GM23248 (cell line): ENCODE measurements at regions not wholly inside any gene's neighbourhood (a gene's known extent, or its start where the extent isn't known, plus 50 kb on each side); places are given as distances from the start of the nearest gene placed in this dataset.

Experiments
- DNase-seq: peaks from one replicate; pipeline ENCODE4 v3.0.0-alpha.2; 2015
- H2AFZ ChIP-seq: fragments of 200-600 bp; sonication (generic); 2 replicates; pipeline ENCODE4 v1.6.1; 2016; ENCODE audit warnings: antibody characterized with exemption
- H3F3A ChIP-seq: fragments of 200-600 bp; sonication (generic); 2 replicates; pipeline ENCODE4 v1.6.1; 2016; ENCODE audit warnings: mild to moderate bottlenecking, antibody characterized with exemption, mixed run types; ENCODE audit not compliant: insufficient read depth
- H3K27ac ChIP-seq: fragments of 200-600 bp; sonication (generic); 2 replicates; pipeline ENCODE4 v1.5.1; 2016; ENCODE audit warnings: mild to moderate bottlenecking
- H3K27me3 ChIP-seq: fragments of 200-600 bp; sonication (generic); replicated peaks from 2 replicates; pipeline ENCODE4 v1.6.1; 2016; ENCODE audit warnings: mild to moderate bottlenecking; ENCODE audit not compliant: insufficient read depth
- H3K36me3 ChIP-seq: fragments of 200-600 bp; sonication (generic); 2 replicates; pipeline ENCODE4 v1.6.1; 2016; ENCODE audit warnings: low read depth, mild to moderate bottlenecking
- H3K4me1 ChIP-seq: fragments of 200-600 bp; sonication (generic); 2 replicates; pipeline ENCODE4 v1.6.1; 2016; ENCODE audit warnings: mild to moderate bottlenecking; ENCODE audit not compliant: insufficient read depth
- H3K4me2 ChIP-seq: fragments of 200-600 bp; sonication (generic); one replicate; pipeline ENCODE4 v1.6.1; 2016; ENCODE audit warnings: mild to moderate bottlenecking; ENCODE audit not compliant: unreplicated experiment
- H3K4me3 ChIP-seq: fragments of 200-600 bp; sonication (generic); 2 replicates; pipeline ENCODE4 v1.5.1; 2016; ENCODE audit warnings: mild to moderate bottlenecking
- H3K79me2 ChIP-seq: fragments of 200-600 bp; sonication (generic); 2 replicates; pipeline ENCODE4 v1.6.1; 2016; ENCODE audit warnings: mild to moderate bottlenecking; ENCODE audit not compliant: insufficient read depth
- H3K9ac ChIP-seq: fragments of 200-600 bp; sonication (generic); 2 replicates; pipeline ENCODE4 v1.6.1; 2016; ENCODE audit warnings: mild to moderate bottlenecking
- H3K9me2 ChIP-seq: fragments of 200-600 bp; sonication (generic); 2 replicates; pipeline ENCODE4 v1.6.1; 2016; ENCODE audit warnings: mixed run types, mild to moderate bottlenecking, moderate library complexity; ENCODE audit not compliant: insufficient read depth
- H3K9me3 ChIP-seq: fragments of 200-600 bp; sonication (generic); one replicate; pipeline ENCODE4 v1.6.1; 2017; ENCODE audit warnings: low read depth
- H4K20me1 ChIP-seq: fragments of 200-600 bp; sonication (generic); 2 replicates; pipeline ENCODE4 v1.6.0; 2016; ENCODE audit not compliant: insufficient read depth
- EZH2 ChIP-seq: fragments of 200-600 bp; sonication (generic); IDR thresholded peaks from 2 replicates; pipeline ENCODE4 v1.6.1; 2018; ENCODE audit warnings: antibody characterized with exemption, mild to moderate bottlenecking; ENCODE audit not compliant: insufficient read depth, poor library complexity, severe bottlenecking
- EZH2phosphoT487 ChIP-seq: fragments of 200-600 bp; sonication (generic); IDR thresholded peaks from 2 replicates; pipeline ENCODE4 v1.6.1; 2018; ENCODE audit warnings: antibody characterized with exemption, moderate library complexity, mild to moderate bottlenecking, low read depth; ENCODE audit not compliant: insufficient read depth
- WGBS, 2 experiments: methylation state at CpG; one replicate each; pipeline ENCODE4 v1.1.6; 2015 to 2017; ENCODE audit warnings: low lambda C conversion rate in 2 of 2, low coverage in 1 of 2; ENCODE audit errors: missing lambda C conversion rate in 2 of 2; 5-methylcytosine and 5-hydroxymethylcytosine counted together
- in situ Hi-C: fragments of 300-500 bp; cut with MboI; formaldehyde crosslinking; loops from 2 replicates; pipeline ENCODE4 v1.15.0; 2020

- H3K27me3 ChIP-seq = no peaks in the 10 kb centered on the region
- no peak overlapping the region for H3K27ac ChIP-seq
- H3K4me1 ChIP-seq = peaks cover 12% of the 10 kb centered on the region
- H3K9me2 ChIP-seq = no peaks in the 10 kb centered on the region
- H4K20me1 ChIP-seq = no peaks in the 10 kb centered on the region
- H3K4me2 ChIP-seq = no peak overlapping the region
- H2AFZ ChIP-seq = 0 out of 2 replicates have a peak overlapping the region, but pooled peaks have one; percentile 20
- 79 to 90% methylated on average over 2 of the region's 2 CpGs for WGBS, 2 experiments
- H3K79me2 ChIP-seq = no peaks in the 10 kb centered on the region
- in situ Hi-C loops = no loop called here
- H3K4me3 ChIP-seq = no peak overlapping the region
- TF ChIP-seq EZH2phosphoT487 = no peak
- no peak for TF ChIP-seq EZH2
- DNase-seq = no peak
- no peaks in the 10 kb centered on the region for H3F3A ChIP-seq
- H3K9me3 ChIP-seq = no peaks in the 10 kb centered on the region
- H3K9ac ChIP-seq = no peak overlapping the region
- no peaks in the 10 kb centered on the region for H3K36me3 ChIP-seq
These were observed 59.9 kb upstream of the DPH6 start for GRCh38 chr15:35605764-35606449.

DNA sequence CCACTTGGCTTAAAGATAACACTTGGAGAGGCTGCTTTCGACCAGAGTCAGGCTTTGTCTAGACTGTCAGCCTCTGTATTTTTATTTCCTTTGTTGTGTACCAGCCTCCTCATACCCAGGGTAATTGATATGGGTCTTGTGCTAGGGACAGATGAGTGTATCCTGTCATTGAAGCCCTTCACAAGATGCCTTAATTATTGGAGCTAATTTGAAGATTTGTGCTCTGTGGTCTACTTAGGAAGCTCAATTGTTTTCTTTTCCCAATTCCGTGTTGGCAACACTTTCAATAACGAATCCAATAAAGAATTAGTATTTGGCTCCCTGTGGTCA is 60.5 kb upstream of the DPH6 start:
- Histone ChIP-seq H3K27ac (no peak overlapping the region), H3K9me2 (no peaks in the 10 kb centered on the region), H3K27me3 (no peaks in the 10 kb centered on the region), H2AFZ (no peak overlapping the region), H3K36me3 (no peaks in the 10 kb centered on the region), H3K4me1 (peaks cover 12% of the 10 kb centered on the region), H4K20me1 (no peaks in the 10 kb centered on the region), H3K4me3 (no peak overlapping the region), H3F3A (no peaks in the 10 kb centered on the region), H3K9me3 (no peaks in the 10 kb centered on the region), H3K9ac (no peak overlapping the region), H3K4me2 (no peak overlapping the region), H3K79me2 (no peaks in the 10 kb centered on the region)
- in situ Hi-C loops = no loop called here
- no peak for DNase-seq
- TF ChIP-seq EZH2 (no peak), EZH2phosphoT487 (no peak)
- WGBS, 2 experiments = 30 to 33% methylated on average over 3 of the region's 3 CpGs

DNA sequence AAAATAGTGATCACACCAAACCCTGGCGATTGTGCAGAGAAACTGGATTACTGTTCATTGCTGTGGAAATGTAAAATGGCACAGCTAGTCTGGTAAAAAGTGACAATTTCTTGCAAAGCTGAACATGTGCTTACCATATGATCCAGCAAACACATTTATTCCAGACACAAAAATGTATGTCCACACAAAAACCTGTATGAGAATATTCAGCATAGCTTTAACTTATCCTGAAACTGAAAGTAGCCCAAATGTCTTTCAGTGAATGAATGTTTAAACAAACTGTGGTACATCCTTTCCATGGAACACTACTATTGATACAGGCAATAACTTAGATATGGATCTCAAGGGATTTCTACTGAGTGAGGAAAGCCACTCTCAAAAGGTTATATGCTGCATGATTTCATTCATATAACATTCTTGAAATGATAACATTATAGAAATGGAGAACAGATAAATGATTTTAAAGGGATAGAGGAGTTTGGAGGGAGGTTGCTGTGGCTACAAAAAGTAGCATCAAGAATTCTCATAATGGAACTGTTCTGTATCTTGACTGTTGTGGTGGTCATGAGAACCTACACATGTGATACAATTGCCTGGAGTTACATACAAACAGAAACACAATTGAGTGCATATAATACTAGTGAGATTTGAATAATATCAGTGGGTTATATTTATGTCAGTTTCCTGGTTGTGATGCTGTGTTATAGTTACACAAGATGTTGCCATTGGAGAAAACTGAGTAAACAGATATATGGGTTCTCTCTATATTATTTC is 70.7 kb upstream of the DPH6 start:
- no peak for DNase-seq
- no peak overlapping the region for H3K9ac ChIP-seq
- WGBS, 2 experiments = 82 to 85% methylated on average over 1 of the region's 1 CpG
- H2AFZ ChIP-seq = no peak overlapping the region
- no peak overlapping the region for H3K27ac ChIP-seq
- TF ChIP-seq EZH2phosphoT487 = no peak
- TF ChIP-seq EZH2 = no peak
- H3K79me2 ChIP-seq = no peaks in the 10 kb centered on the region
- no peaks in the 10 kb centered on the region for H3K36me3 ChIP-seq
- no peaks in the 10 kb centered on the region for H3K4me1 ChIP-seq
- H3K4me2 ChIP-seq = no peak overlapping the region
- in situ Hi-C loops = no loop called here
- no peaks in the 10 kb centered on the region for H3F3A ChIP-seq
- H3K9me2 ChIP-seq = no peaks in the 10 kb centered on the region
- no peaks in the 10 kb centered on the region for H3K9me3 ChIP-seq
- no peak overlapping the region for H3K4me3 ChIP-seq
- no peaks in the 10 kb centered on the region for H3K27me3 ChIP-seq
- H4K20me1 ChIP-seq = no peaks in the 10 kb centered on the region

- TF ChIP-seq EZH2 = no peak
- no peak for TF ChIP-seq EZH2phosphoT487
- H4K20me1 ChIP-seq = no peaks in the 10 kb centered on the region
- H3K36me3 ChIP-seq = no peaks in the 10 kb centered on the region
- H3K9ac ChIP-seq = no peak overlapping the region
- H3K4me2 ChIP-seq = no peak overlapping the region
- no peaks in the 10 kb centered on the region for H3F3A ChIP-seq
- in situ Hi-C loops = no loop called here
- no peak overlapping the region for H3K27ac ChIP-seq
- H3K9me2 ChIP-seq = no peaks in the 10 kb centered on the region
- no peak overlapping the region for H2AFZ ChIP-seq
- WGBS, 2 experiments = 60 to 66% methylated on average over 2 of the region's 2 CpGs
- H3K79me2 ChIP-seq = no peaks in the 10 kb centered on the region
- H3K27me3 ChIP-seq = no peaks in the 10 kb centered on the region
- DNase-seq = peak; percentile 16
- H3K9me3 ChIP-seq = no peaks in the 10 kb centered on the region
- no peaks in the 10 kb centered on the region for H3K4me1 ChIP-seq
- no peak overlapping the region for H3K4me3 ChIP-seq
These were observed 72.6 kb upstream of the DPH6 start for GRCh38 chr15:35618260-35619188.
